Umbilical cord (tissue), 1 donor: ENCODE measurements at regions not wholly inside any gene's neighbourhood (a gene's known extent, or its start where the extent isn't known, plus 50 kb on each side); places are given as distances from the start of the nearest gene placed in this dataset.
"Not testable (repeated sequence)": the region's sequence is repeated elsewhere in the genome, so short reads cannot be mapped to it uniquely, and the experiment has no call there.

Source experiments
- DNase-seq: peaks from one replicate; pipeline ENCODE4 v3.0.0-alpha.2; 2015; ENCODE audit warnings: low spot score

GRCh38 chr6:147965448-147965847 lies 377.2 kb upstream of the SASH1 start:
- DNase-seq = not testable (repeated sequence)

GRCh38 chr6:147970970-147971369 lies 371.7 kb upstream of the SASH1 start:
- no peak for DNase-seq

- DNase-seq = no peak
Measured at GRCh38 chr6:147972448-147972847, 370.2 kb upstream of the SASH1 start.

- no peak for DNase-seq
Measured at GRCh38 chr6:147973806-147974205, 368.8 kb upstream of the SASH1 start.

GRCh38 chr6:147974376-147974775 lies 368.3 kb upstream of the SASH1 start:
- no peak for DNase-seq

- DNase-seq = no peak
Measured at GRCh38 chr6:147977851-147978465, 364.7 kb upstream of the SASH1 start.

- DNase-seq = no peak
Measured at GRCh38 chr6:147979966-147980365, 362.7 kb upstream of the SASH1 start.

GRCh38 chr6:147983581-147984366 lies 358.9 kb upstream of the SASH1 start:
- DNase-seq = peak; percentile 63

- peak; percentile 77 for DNase-seq
Measured at GRCh38 chr6:147986846-147987245, 355.8 kb upstream of the SASH1 start.

- DNase-seq = no peak
Measured at GRCh38 chr6:147990159-147990558, 352.5 kb upstream of the SASH1 start.

GRCh38 chr6:147991961-147992360 lies 350.7 kb upstream of the SASH1 start:
- DNase-seq = no peak

- DNase-seq = no peak
Measured at GRCh38 chr6:147999001-147999540, 343.6 kb upstream of the SASH1 start.

- peak; percentile 38 for DNase-seq
Measured at GRCh38 chr6:148001844-148002642, 340.6 kb upstream of the SASH1 start.

GRCh38 chr6:148004651-148005050 lies 338.0 kb upstream of the SASH1 start:
- DNase-seq = peak; percentile 39

- DNase-seq = no peak
Measured at GRCh38 chr6:148005806-148006205, 336.8 kb upstream of the SASH1 start.

- not testable (repeated sequence) for DNase-seq
Measured at GRCh38 chr6:148010516-148010915, 332.1 kb upstream of the SASH1 start.

GRCh38 chr6:148016013-148016412 lies 326.6 kb upstream of the SASH1 start:
- no peak for DNase-seq

- peak; percentile 59 for DNase-seq
Measured at GRCh38 chr6:148021165-148021564, 321.5 kb upstream of the SASH1 start.

GRCh38 chr6:148021699-148022098 lies 320.9 kb upstream of the SASH1 start:
- peak; percentile 37 for DNase-seq

- DNase-seq = not testable (repeated sequence)
Measured at GRCh38 chr6:148022279-148022678, 320.4 kb upstream of the SASH1 start.

GRCh38 chr6:148027201-148027600 lies 315.4 kb upstream of the SASH1 start:
- no peak for DNase-seq

GRCh38 chr6:148035806-148036390 lies 306.7 kb upstream of the SASH1 start:
- no peak for DNase-seq
